Endothelial cell of umbilical vein (primary cell): ENCODE measurements at regions not wholly inside any gene's neighbourhood (a gene's known extent, or its start where the extent isn't known, plus 50 kb on each side); places are given as distances from the start of the nearest gene placed in this dataset.

ENCODE experiments used
- BruUV-seq: library from RNA; stranded (reverse); fragments of 400-500 nt; replicated peaks from 2 replicates; lab custom pipeline; 2021; lab: Mats Ljungman, UMichigan
- CTCF ChIA-PET: fragments of 300-600, 350-600 bp; sonication (Branson Sonifier 250); formaldehyde crosslinking; loops from one replicate; lab custom pipeline; 2021; ENCODE audit warnings: antibody characterized with exemption, inconsistent platforms; lab: Charles Lee
- POLR2A ChIA-PET: fragments of 300-600, 350-600 bp; sonication (Branson Sonifier 250); formaldehyde crosslinking; loops from one replicate; lab custom pipeline; 2021; ENCODE audit warnings: antibody characterized with exemption, inconsistent platforms; lab: Charles Lee
- DNase-seq: peaks from one replicate; pipeline ENCODE4 v3.0.0-alpha.2; 2011; ENCODE audit warnings: low read depth, low spot score
- FAIRE-seq: peaks from 2 replicates; lab custom pipeline; 2011; peaks lifted over from hg19 to GRCh38; lab: Jason Lieb, UNC
- H2AFZ ChIP-seq: 2 replicates; pipeline ENCODE4 v1.6.0; 2012; ENCODE audit warnings: low read depth, low read length, control low read depth, inconsistent platforms
- H3K27ac ChIP-seq: 2 replicates; pipeline ENCODE4 v1.5.1; 2011; ENCODE audit warnings: low read depth, mild to moderate bottlenecking, control low read depth, low read length, moderate library complexity; ENCODE audit not compliant: insufficient read depth
- H3K27me3 ChIP-seq, 2 experiments: 2 replicates each; pipeline versions ENCODE4 v1.6.0 to v1.6.1; 2011; ENCODE audit warnings: low read length in 2 of 2, mixed read lengths in 1 of 2; ENCODE audit not compliant: control insufficient read depth in 2 of 2, insufficient read depth in 2 of 2
- H3K36me3 ChIP-seq, 2 experiments: 2 replicates in 1 of 2; 3 replicates in 1 of 2; pipeline ENCODE4 v1.5.1; 2011; ENCODE audit warnings: low read length in 2 of 2, mild to moderate bottlenecking in 1 of 2, moderate library complexity in 1 of 2; ENCODE audit not compliant: control insufficient read depth in 2 of 2, insufficient read depth in 2 of 2; ENCODE audit errors: extremely low read depth in 1 of 2
- H3K4me1 ChIP-seq: 3 replicates; pipeline ENCODE4 v1.5.1; 2011; ENCODE audit warnings: mild to moderate bottlenecking, low read length; ENCODE audit not compliant: control insufficient read depth, insufficient read depth; ENCODE audit errors: extremely low read depth
- H3K4me2 ChIP-seq: 2 replicates; pipeline ENCODE4 v1.6.1; 2011; ENCODE audit warnings: low read length, control low read depth, mixed read lengths; ENCODE audit not compliant: insufficient read depth
- H3K4me3 ChIP-seq, 3 experiments: fragments of 200-600 bp in 1 of 3; sonication (generic), shearing (Covaris generic) in 1 of 3; replicated peaks in 1 of 3; 2 replicates each; pipeline ENCODE4 v1.5.1; 2011 to 2016; ENCODE audit warnings: control low read depth in 3 of 3, low read length in 3 of 3, mild to moderate bottlenecking in 2 of 3, inconsistent platforms in 1 of 3, low read depth in 1 of 3, moderate library complexity in 1 of 3; ENCODE audit not compliant: insufficient read depth in 1 of 3
- H3K79me2 ChIP-seq: 2 replicates; pipeline ENCODE4 v1.6.0; 2012; ENCODE audit warnings: low read length, inconsistent platforms; ENCODE audit not compliant: control insufficient read depth, insufficient read depth
- H3K9ac ChIP-seq: replicated peaks from 2 replicates; pipeline ENCODE3; 2011; ENCODE audit warnings: low read length, control low read depth; ENCODE audit not compliant: insufficient read depth; ENCODE audit errors: extremely low read depth
- H3K9me1 ChIP-seq: replicated peaks from 3 replicates; pipeline ENCODE4 v1.6.0; 2011; ENCODE audit warnings: mild to moderate bottlenecking, low read length; ENCODE audit not compliant: control insufficient read depth, insufficient read depth; ENCODE audit errors: extremely low read depth
- H3K9me3 ChIP-seq: replicated peaks from 2 replicates; pipeline ENCODE4 v1.5.1; 2012; ENCODE audit warnings: low read length, inconsistent platforms; ENCODE audit not compliant: control insufficient read depth, insufficient read depth
- H4K20me1 ChIP-seq: replicated peaks from 2 replicates; pipeline ENCODE3; 2011; ENCODE audit warnings: mild to moderate bottlenecking, low read length; ENCODE audit not compliant: control insufficient read depth, insufficient read depth; ENCODE audit errors: extremely low read depth
- EZH2 ChIP-seq: IDR thresholded peaks from 2 replicates; pipeline ENCODE4 v1.6.1; 2012; ENCODE audit warnings: borderline replicate concordance, low read depth, mild to moderate bottlenecking, moderate library complexity, low read length, inconsistent platforms; ENCODE audit not compliant: severe bottlenecking
- FOS ChIP-seq: IDR thresholded peaks from 2 replicates; pipeline ENCODE4 v1.6.1; 2011; ENCODE audit warnings: mild to moderate bottlenecking, low read length, moderate library complexity, borderline replicate concordance; ENCODE audit not compliant: insufficient read depth
- GATA2 ChIP-seq: IDR thresholded peaks from 2 replicates; pipeline ENCODE4 v1.7.0; 2011; ENCODE audit warnings: low read depth, mild to moderate bottlenecking, moderate library complexity, mixed read lengths, low read length; ENCODE audit not compliant: insufficient read length, insufficient read depth
- JUN ChIP-seq: IDR thresholded peaks from 2 replicates; pipeline ENCODE4 v1.6.1; 2011; ENCODE audit warnings: borderline replicate concordance, low read depth; ENCODE audit not compliant: insufficient read length, insufficient read depth
- MYC ChIP-seq: IDR thresholded peaks from one replicate; pipeline ENCODE4 v1.6.1; 2011; ENCODE audit warnings: mild to moderate bottlenecking, low read depth, low read length
- POLR2AphosphoS5 ChIP-seq: IDR thresholded peaks from 2 replicates; pipeline ENCODE4 v1.6.1; 2012; ENCODE audit warnings: low read depth, mild to moderate bottlenecking, control low read depth, low read length, moderate library complexity; ENCODE audit not compliant: insufficient read depth
- dilution Hi-C: fragments of 300-500 bp; cut with MboI; formaldehyde crosslinking; loops from one replicate; pipeline ENCODE4 v1.15.0; 2019; ENCODE audit warnings: low sequenced_read_pairs; ENCODE audit not compliant: extremely low pct_ligation_motif_present
- intact Hi-C: fragments of 100-400 bp; cut with micrococcal nuclease; formaldehyde crosslinking; loops from one replicate; pipeline ENCODE4 v1.10.0; 2022
- TF ChIP-seq, protein P1 (sequence below): IDR thresholded peaks from 2 replicates; pipeline ENCODE4 v1.6.1; 2011; ENCODE audit not compliant: insufficient read depth, insufficient read length
- TF ChIP-seq, protein P2 (sequence below), 2 donors: IDR thresholded peaks; 1 replicate in 1 of 2; 2 replicates in 1 of 2; pipeline ENCODE4 v1.5.1; 2011; ENCODE audit warnings: low read length in 2 of 2, mild to moderate bottlenecking in 2 of 2, moderate library complexity in 2 of 2, control low read depth in 1 of 2, inconsistent platforms in 1 of 2, low read depth in 1 of 2; ENCODE audit not compliant: insufficient read depth in 1 of 2; ENCODE audit errors: extremely low read depth in 1 of 2

DNA sequence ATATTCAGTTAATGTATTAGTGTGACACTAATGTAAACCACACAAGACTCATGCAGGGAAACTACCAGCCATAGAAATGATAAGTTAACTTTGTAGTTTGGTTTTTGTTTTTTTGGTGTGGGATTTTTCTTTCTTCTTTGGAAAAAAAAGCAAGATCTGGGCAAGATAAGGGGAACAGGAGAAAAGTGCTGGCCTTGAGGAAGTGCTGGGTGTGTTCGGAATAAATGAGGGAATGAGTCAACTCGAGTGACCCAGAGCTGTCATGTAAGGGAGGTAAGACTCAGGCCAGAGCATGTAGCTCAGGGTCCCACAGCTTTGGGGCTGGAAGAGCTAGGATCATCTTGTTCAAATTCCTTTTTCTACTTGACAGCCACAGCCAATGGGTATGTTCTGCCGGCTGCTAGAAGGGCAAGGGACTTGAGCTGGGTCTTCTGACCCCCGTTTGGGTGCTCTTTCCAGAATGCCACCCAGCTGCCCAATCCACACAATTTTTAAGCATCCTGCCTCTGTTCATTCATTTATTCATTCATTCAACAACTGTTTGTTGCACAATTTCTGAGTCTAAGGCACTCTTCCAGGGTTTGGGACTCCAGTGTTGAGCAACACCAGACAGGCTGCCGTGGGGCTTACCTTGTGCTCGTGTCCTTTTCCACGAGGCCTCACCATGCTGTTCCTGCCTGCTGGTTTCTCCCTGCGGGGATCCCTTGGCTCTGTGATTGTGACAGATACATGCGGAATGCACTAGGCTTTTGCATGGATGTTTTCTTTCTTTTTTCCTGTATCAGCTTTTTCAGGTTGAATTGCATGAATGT is 54.5 kb downstream of the CLDN34 start:
- dilution Hi-C loops: no loop called here
- TF ChIP-seq MYC (no peak), JUN (peak; percentile 21), FOS (peak; percentile 27), GATA2 (peak; percentile 92), EZH2 (no peak), POLR2AphosphoS5 (no peak)
- TF ChIP-seq, protein P1, sequence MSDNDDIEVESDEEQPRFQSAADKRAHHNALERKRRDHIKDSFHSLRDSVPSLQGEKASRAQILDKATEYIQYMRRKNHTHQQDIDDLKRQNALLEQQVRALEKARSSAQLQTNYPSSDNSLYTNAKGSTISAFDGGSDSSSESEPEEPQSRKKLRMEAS: no peak
- TF ChIP-seq, protein P2, sequence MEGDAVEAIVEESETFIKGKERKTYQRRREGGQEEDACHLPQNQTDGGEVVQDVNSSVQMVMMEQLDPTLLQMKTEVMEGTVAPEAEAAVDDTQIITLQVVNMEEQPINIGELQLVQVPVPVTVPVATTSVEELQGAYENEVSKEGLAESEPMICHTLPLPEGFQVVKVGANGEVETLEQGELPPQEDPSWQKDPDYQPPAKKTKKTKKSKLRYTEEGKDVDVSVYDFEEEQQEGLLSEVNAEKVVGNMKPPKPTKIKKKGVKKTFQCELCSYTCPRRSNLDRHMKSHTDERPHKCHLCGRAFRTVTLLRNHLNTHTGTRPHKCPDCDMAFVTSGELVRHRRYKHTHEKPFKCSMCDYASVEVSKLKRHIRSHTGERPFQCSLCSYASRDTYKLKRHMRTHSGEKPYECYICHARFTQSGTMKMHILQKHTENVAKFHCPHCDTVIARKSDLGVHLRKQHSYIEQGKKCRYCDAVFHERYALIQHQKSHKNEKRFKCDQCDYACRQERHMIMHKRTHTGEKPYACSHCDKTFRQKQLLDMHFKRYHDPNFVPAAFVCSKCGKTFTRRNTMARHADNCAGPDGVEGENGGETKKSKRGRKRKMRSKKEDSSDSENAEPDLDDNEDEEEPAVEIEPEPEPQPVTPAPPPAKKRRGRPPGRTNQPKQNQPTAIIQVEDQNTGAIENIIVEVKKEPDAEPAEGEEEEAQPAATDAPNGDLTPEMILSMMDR (IDR thresholded peaks at IDR 0.05; ENCODE audit: extremely low read depth in 1 of 2, insufficient read depth in 1 of 2, low read depth in 1 of 2, low read length in 2 of 2): no peak
- no TSS peak for BruUV-seq
- ChIA-PET POLR2A (no interaction called here), CTCF (no interaction called here)
- Histone ChIP-seq H3K27me3 (no peaks in the 10 kb centered on the region), H3K27ac (peak overlapping the region; percentile 80), H3K4me3 (no peak overlapping the region), H3K4me1 (peaks cover 59% of the 10 kb centered on the region), H3K79me2 (peaks cover 91% of the 10 kb centered on the region), H3K9me3 (no peaks in the 10 kb centered on the region), H3K9ac (peak overlapping the region; percentile 29), H3K9me1 (no peaks in the 10 kb centered on the region), H3K4me2 (peak overlapping the region; percentile 17), H2AFZ (no peak overlapping the region), H4K20me1 (no peaks in the 10 kb centered on the region), H3K36me3 (no peaks in the 10 kb centered on the region)
- FAIRE-seq (no peak), DNase-seq (peak; percentile 53)
- intact Hi-C loops: loop anchor here (2.0 kb wide), 1 partner anchor 63 kb away; no protein-coding TSS in a partner anchor
